Tibial nerve (tissue), 4 donors: ENCODE measurements at regions not wholly inside any gene's neighbourhood (a gene's known extent, or its start where the extent isn't known, plus 50 kb on each side); places are given as distances from the start of the nearest gene placed in this dataset.

Experiments used
- EP300 ChIP-seq, 2 donors: sonication (generic); formaldehyde crosslinking; IDR thresholded peaks; one replicate each; pipeline ENCODE4 v1.6.1; 2017; ENCODE audit warnings: antibody characterized with exemption in 2 of 2, mild to moderate bottlenecking in 1 of 2
- TF ChIP-seq, protein P1 (sequence below), 5 experiments: fragments of 200-600 bp in 3 of 5; fragments of 450-650 bp in 2 of 5; sonication (generic) in 3 of 5; IDR thresholded peaks; one replicate each; pipeline ENCODE4 v1.5.1; 2016 to 2019; ENCODE audit warnings: antibody characterized with exemption in 5 of 5, mild to moderate bottlenecking in 3 of 5, moderate library complexity in 2 of 5

DNA sequence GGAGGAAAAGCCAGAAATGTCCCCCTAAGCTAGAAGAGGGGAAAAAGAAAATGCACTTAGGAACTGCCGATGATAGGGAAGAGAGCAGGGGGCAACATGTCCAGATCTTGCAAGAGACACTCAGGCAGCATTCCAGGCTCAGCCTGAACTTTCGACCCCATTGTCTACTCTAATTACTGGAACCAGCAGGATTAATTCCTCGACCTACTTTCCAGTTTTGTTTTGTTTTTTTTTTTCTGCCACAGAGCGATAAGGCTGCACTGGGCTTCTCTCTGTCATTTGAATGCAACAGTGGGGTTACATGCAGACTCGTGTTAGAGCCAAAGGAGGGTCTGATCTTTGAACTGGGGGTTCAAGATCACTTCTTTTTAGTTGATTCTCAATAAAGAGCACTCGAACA, 68.7 kb upstream of the MED13L start:
- TF ChIP-seq, protein P1, sequence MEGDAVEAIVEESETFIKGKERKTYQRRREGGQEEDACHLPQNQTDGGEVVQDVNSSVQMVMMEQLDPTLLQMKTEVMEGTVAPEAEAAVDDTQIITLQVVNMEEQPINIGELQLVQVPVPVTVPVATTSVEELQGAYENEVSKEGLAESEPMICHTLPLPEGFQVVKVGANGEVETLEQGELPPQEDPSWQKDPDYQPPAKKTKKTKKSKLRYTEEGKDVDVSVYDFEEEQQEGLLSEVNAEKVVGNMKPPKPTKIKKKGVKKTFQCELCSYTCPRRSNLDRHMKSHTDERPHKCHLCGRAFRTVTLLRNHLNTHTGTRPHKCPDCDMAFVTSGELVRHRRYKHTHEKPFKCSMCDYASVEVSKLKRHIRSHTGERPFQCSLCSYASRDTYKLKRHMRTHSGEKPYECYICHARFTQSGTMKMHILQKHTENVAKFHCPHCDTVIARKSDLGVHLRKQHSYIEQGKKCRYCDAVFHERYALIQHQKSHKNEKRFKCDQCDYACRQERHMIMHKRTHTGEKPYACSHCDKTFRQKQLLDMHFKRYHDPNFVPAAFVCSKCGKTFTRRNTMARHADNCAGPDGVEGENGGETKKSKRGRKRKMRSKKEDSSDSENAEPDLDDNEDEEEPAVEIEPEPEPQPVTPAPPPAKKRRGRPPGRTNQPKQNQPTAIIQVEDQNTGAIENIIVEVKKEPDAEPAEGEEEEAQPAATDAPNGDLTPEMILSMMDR (IDR thresholded peaks at IDR 0.05): no peak
- no peak for TF ChIP-seq EP300 (IDR thresholded peaks at IDR 0.05)
